Neural cell (in vitro differentiated cells): ENCODE measurements at regions not wholly inside any gene's neighbourhood (a gene's known extent, or its start where the extent isn't known, plus 50 kb on each side); places are given as distances from the start of the nearest gene placed in this dataset.
A peak's percentile ranks its signal among the peaks of the same experiment; 100 is the strongest.

Experiments
- H2AFZ ChIP-seq: fragments of 200-600, 300-800 bp; sonication (generic), shearing (Covaris generic); 2 replicates; pipeline ENCODE4 v1.6.0; 2014; ENCODE audit warnings: low read depth, mild to moderate bottlenecking, antibody characterized with exemption, low read length, moderate library complexity
- H3F3A ChIP-seq: fragments of 200-600 bp; shearing (Covaris generic); 2 replicates; pipeline ENCODE4 v1.6.1; 2016; ENCODE audit warnings: mild to moderate bottlenecking, moderate library complexity, mixed read lengths, antibody characterized with exemption, low read length; ENCODE audit not compliant: insufficient read depth, poor library complexity, severe bottlenecking
- H3K27ac ChIP-seq: fragments of 200-600, 300-800 bp; sonication (generic), shearing (Covaris generic); 2 replicates; pipeline ENCODE4 v1.5.1; 2014; ENCODE audit warnings: mild to moderate bottlenecking, low read length, moderate library complexity
- H3K27me3 ChIP-seq: fragments of 300-800, 200-600 bp; sonication (generic), shearing (Covaris generic); 2 replicates; pipeline ENCODE4 v1.6.0; 2014; ENCODE audit warnings: mild to moderate bottlenecking, low read depth, low read length, moderate library complexity; ENCODE audit not compliant: insufficient read depth
- H3K36me3 ChIP-seq: fragments of 300-800, 200-600 bp; sonication (generic), shearing (Covaris generic); 2 replicates; pipeline ENCODE4 v1.5.1; 2014; ENCODE audit warnings: mild to moderate bottlenecking, antibody characterized with exemption, low read length, moderate library complexity; ENCODE audit not compliant: insufficient read depth
- H3K4me2 ChIP-seq: fragments of 300-800, 200-600 bp; sonication (generic), shearing (Covaris generic); 2 replicates; pipeline ENCODE4 v1.6.0; 2014; ENCODE audit warnings: mild to moderate bottlenecking, low read length
- H3K4me3 ChIP-seq: fragments of 300-800, 200-600 bp; sonication (generic), shearing (Covaris generic); 2 replicates; pipeline ENCODE4 v1.5.1; 2014; ENCODE audit warnings: mild to moderate bottlenecking, low read length, moderate library complexity
- H3K79me2 ChIP-seq: fragments of 200-600 bp; shearing (Covaris generic); replicated peaks from 2 replicates; pipeline ENCODE4 v1.6.0; 2014; ENCODE audit warnings: mild to moderate bottlenecking, low read length, moderate library complexity; ENCODE audit not compliant: insufficient read depth
- H3K9ac ChIP-seq: fragments of 300-800, 200-600 bp; sonication (generic), shearing (Covaris generic); 2 replicates; pipeline ENCODE4 v1.6.1; 2016; ENCODE audit warnings: mild to moderate bottlenecking, low read length, mixed read lengths
- H3K9me2 ChIP-seq: fragments of 200-600 bp; shearing (Covaris generic); 2 replicates; pipeline ENCODE4 v1.6.1; 2016; ENCODE audit warnings: mild to moderate bottlenecking, low read length, mixed read lengths; ENCODE audit not compliant: insufficient read depth
- H3K9me3 ChIP-seq: fragments of 200-600, 300-800 bp; sonication (generic), shearing (Covaris generic); 2 replicates; pipeline ENCODE4 v1.6.1; 2016; ENCODE audit warnings: mild to moderate bottlenecking, mixed run types, low read length, moderate library complexity, mixed read lengths
- H4K20me1 ChIP-seq: fragments of 200-600 bp; shearing (Covaris generic); 2 replicates; pipeline ENCODE4 v1.6.1; 2016; ENCODE audit warnings: mild to moderate bottlenecking, mixed run types; ENCODE audit not compliant: insufficient read depth
- EP300 ChIP-seq: fragments of 450-650 bp; conservative IDR thresholded peaks from 2 replicates; pipeline ENCODE4 v1.6.1; 2014; ENCODE audit warnings: antibody characterized with exemption, mild to moderate bottlenecking, moderate library complexity; ENCODE audit not compliant: poor library complexity, severe bottlenecking
- EZH2 ChIP-seq: fragments of 200-600, 300-800 bp; shearing (Covaris generic), sonication (generic); IDR thresholded peaks from 2 replicates; pipeline ENCODE4 v1.6.1; 2014; ENCODE audit warnings: antibody characterized with exemption, low read length, borderline replicate concordance, mild to moderate bottlenecking; ENCODE audit not compliant: insufficient read depth, poor library complexity, severe bottlenecking
- MXI1 ChIP-seq: fragments of 450-650 bp; conservative IDR thresholded peaks from 2 replicates; pipeline ENCODE4 v1.6.1; 2014; ENCODE audit warnings: antibody characterized with exemption, mild to moderate bottlenecking; ENCODE audit not compliant: poor library complexity, severe bottlenecking
- POLR2AphosphoS5 ChIP-seq: IDR thresholded peaks from 2 replicates; pipeline ENCODE4 v1.6.1; 2012
- RAD21 ChIP-seq: fragments of 450-650 bp; conservative IDR thresholded peaks from 2 replicates; pipeline ENCODE4 v1.6.1; 2014; ENCODE audit warnings: antibody characterized with exemption, mild to moderate bottlenecking, moderate library complexity
- REST ChIP-seq: IDR thresholded peaks from 2 replicates; pipeline ENCODE4 v1.6.1; 2012; ENCODE audit warnings: borderline replicate concordance
- SMC3 ChIP-seq: fragments of 450-650 bp; conservative IDR thresholded peaks from 2 replicates; pipeline ENCODE4 v1.6.1; 2014; ENCODE audit warnings: antibody characterized with exemption, mild to moderate bottlenecking, moderate library complexity; ENCODE audit not compliant: poor library complexity
- TAF1 ChIP-seq: IDR thresholded peaks from 2 replicates; pipeline ENCODE4 v1.6.1; 2012; ENCODE audit warnings: low read depth
- TF ChIP-seq, protein P1 (sequence below): fragments of 450-650 bp; IDR thresholded peaks from 2 replicates; pipeline ENCODE4 v1.5.1; 2014; ENCODE audit warnings: antibody characterized with exemption, mild to moderate bottlenecking, moderate library complexity; ENCODE audit not compliant: poor library complexity, severe bottlenecking

DNA sequence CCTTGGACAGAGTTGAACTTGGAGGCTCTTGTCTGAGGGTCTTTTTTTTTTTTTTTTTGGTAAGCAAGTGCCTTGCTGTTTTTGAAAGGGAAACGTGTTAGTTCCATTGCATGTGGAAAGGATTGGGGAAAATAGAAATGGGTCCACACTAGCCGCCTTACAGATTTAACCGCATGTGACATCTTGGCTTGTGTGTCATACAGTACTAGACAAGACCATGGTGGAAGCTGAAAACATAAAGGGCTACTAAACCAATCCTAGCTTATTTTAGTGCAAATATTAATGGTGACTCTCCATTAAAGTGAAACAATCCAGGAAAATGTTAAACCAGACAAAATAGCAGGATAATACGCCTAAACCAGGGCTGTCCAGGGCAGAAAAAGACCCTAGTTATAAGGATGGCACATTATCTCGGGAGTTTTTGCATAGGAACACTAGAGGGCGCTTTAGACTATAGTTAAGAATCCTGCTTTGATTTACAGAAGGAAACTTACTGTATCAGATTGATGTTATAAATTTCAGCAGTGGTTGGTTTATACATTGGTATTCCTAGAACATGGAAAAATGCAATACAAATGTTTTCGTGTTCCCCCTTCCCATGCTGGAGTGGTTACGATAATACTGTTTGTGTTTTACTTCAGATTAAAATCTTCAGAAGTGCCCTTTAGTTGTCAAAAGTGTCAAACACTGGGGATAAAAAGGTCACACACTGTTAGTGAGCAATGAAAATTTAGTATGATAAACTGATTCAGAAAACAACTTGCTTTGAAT is 59.8 kb upstream of the DEK start:
- Histone ChIP-seq H3K27me3 (no peaks in the 10 kb centered on the region), H2AFZ (no peak overlapping the region), H3K9me3 (no peaks in the 10 kb centered on the region), H3K9me2 (no peaks in the 10 kb centered on the region), H3K27ac (no peak overlapping the region), H3K79me2 (no peaks in the 10 kb centered on the region), H3K4me3 (no peak overlapping the region), H3K9ac (no peak overlapping the region), H3F3A (no peaks in the 10 kb centered on the region), H3K36me3 (no peaks in the 10 kb centered on the region), H3K4me2 (no peak overlapping the region), H4K20me1 (no peaks in the 10 kb centered on the region)
- TF ChIP-seq SMC3 = peak; percentile 87
- TF ChIP-seq MXI1 = no peak
- TF ChIP-seq, protein P1, sequence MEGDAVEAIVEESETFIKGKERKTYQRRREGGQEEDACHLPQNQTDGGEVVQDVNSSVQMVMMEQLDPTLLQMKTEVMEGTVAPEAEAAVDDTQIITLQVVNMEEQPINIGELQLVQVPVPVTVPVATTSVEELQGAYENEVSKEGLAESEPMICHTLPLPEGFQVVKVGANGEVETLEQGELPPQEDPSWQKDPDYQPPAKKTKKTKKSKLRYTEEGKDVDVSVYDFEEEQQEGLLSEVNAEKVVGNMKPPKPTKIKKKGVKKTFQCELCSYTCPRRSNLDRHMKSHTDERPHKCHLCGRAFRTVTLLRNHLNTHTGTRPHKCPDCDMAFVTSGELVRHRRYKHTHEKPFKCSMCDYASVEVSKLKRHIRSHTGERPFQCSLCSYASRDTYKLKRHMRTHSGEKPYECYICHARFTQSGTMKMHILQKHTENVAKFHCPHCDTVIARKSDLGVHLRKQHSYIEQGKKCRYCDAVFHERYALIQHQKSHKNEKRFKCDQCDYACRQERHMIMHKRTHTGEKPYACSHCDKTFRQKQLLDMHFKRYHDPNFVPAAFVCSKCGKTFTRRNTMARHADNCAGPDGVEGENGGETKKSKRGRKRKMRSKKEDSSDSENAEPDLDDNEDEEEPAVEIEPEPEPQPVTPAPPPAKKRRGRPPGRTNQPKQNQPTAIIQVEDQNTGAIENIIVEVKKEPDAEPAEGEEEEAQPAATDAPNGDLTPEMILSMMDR = peak; percentile 85
- TF ChIP-seq EZH2 = no peak
- TF ChIP-seq RAD21 = peak; percentile 86

- no peaks in the 10 kb centered on the region for H3F3A ChIP-seq
- H3K4me3 ChIP-seq = no peak overlapping the region
- H3K36me3 ChIP-seq = no peaks in the 10 kb centered on the region
- H3K9me2 ChIP-seq = no peaks in the 10 kb centered on the region
- no peaks in the 10 kb centered on the region for H4K20me1 ChIP-seq
- H3K27me3 ChIP-seq = no peaks in the 10 kb centered on the region
- no peak for TF ChIP-seq MXI1
- TF ChIP-seq, protein P1 = no peak
- no peak for TF ChIP-seq EP300
- no peak for TF ChIP-seq TAF1
- TF ChIP-seq REST = no peak
- no peak for TF ChIP-seq EZH2
- TF ChIP-seq SMC3 = no peak
- TF ChIP-seq POLR2AphosphoS5 = no peak
- no peak for TF ChIP-seq RAD21
- H3K9ac ChIP-seq = no peak overlapping the region
- no peak overlapping the region for H2AFZ ChIP-seq
- H3K9me3 ChIP-seq = no peaks in the 10 kb centered on the region
- no peak overlapping the region for H3K4me2 ChIP-seq
- no peaks in the 10 kb centered on the region for H3K79me2 ChIP-seq
- H3K27ac ChIP-seq = no peak overlapping the region
These were observed 53.5 kb upstream of the DEK start for GRCh38 chr6:18317850-18318249.
